Upper lobe of left lung (tissue), 4 donors: ENCODE measurements at regions not wholly inside any gene's neighbourhood (a gene's known extent, or its start where the extent isn't known, plus 50 kb on each side); places are given as distances from the start of the nearest gene placed in this dataset.

Experiments used
- POLR2AphosphoS5 ChIP-seq, 2 donors: sonication (generic); formaldehyde crosslinking; IDR thresholded peaks; one replicate each; pipeline ENCODE4 v1.5.1; 2017; ENCODE audit warnings: antibody characterized with exemption in 2 of 2
- TF ChIP-seq, protein P1 (sequence below), 6 experiments: fragments of 450-650 bp in 4 of 6; fragments of 200-600 bp in 2 of 6; sonication (generic) in 2 of 6; IDR thresholded peaks; one replicate each; pipeline ENCODE4 v1.5.1; 2016 to 2019; ENCODE audit warnings: antibody characterized with exemption in 6 of 6

GRCh38 chr2:239640210-239640609, 239.4 kb upstream of the HDAC4 start:
- TF ChIP-seq, protein P1, sequence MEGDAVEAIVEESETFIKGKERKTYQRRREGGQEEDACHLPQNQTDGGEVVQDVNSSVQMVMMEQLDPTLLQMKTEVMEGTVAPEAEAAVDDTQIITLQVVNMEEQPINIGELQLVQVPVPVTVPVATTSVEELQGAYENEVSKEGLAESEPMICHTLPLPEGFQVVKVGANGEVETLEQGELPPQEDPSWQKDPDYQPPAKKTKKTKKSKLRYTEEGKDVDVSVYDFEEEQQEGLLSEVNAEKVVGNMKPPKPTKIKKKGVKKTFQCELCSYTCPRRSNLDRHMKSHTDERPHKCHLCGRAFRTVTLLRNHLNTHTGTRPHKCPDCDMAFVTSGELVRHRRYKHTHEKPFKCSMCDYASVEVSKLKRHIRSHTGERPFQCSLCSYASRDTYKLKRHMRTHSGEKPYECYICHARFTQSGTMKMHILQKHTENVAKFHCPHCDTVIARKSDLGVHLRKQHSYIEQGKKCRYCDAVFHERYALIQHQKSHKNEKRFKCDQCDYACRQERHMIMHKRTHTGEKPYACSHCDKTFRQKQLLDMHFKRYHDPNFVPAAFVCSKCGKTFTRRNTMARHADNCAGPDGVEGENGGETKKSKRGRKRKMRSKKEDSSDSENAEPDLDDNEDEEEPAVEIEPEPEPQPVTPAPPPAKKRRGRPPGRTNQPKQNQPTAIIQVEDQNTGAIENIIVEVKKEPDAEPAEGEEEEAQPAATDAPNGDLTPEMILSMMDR (IDR thresholded peaks at IDR 0.05): no peak
- no peak for TF ChIP-seq POLR2AphosphoS5 (IDR thresholded peaks at IDR 0.05)
